Osteocyte (in vitro differentiated cells): ENCODE measurements at regions not wholly inside any gene's neighbourhood (a gene's known extent, or its start where the extent isn't known, plus 50 kb on each side); places are given as distances from the start of the nearest gene placed in this dataset.
"Not testable (repeated sequence)": the region's sequence is repeated elsewhere in the genome, so short reads cannot be mapped to it uniquely, and the experiment has no call there.

Source experiments
- DNase-seq: peaks from one replicate; pipeline ENCODE4 v3.0.0; 2021; ENCODE audit warnings: mixed read lengths; ENCODE audit not compliant: unreplicated experiment; ENCODE audit errors: extremely low spot score
- H3K27ac Mint-ChIP-seq: one replicate; pipeline ENCODE4 v1.8.0; 2021; ENCODE audit warnings: mild to moderate bottlenecking, mixed read lengths; ENCODE audit not compliant: unreplicated experiment
- H3K27me3 Mint-ChIP-seq: one replicate; pipeline ENCODE4 v1.8.0; 2021; ENCODE audit warnings: mixed read lengths; ENCODE audit not compliant: unreplicated experiment
- H3K36me3 Mint-ChIP-seq: one replicate; pipeline ENCODE4 v1.8.0; 2021; ENCODE audit warnings: mixed read lengths; ENCODE audit not compliant: unreplicated experiment
- H3K4me1 Mint-ChIP-seq: one replicate; pipeline ENCODE4 v1.8.0; 2021; ENCODE audit warnings: mixed read lengths; ENCODE audit not compliant: unreplicated experiment
- H3K4me3 Mint-ChIP-seq: one replicate; pipeline ENCODE4 v1.8.0; 2021; ENCODE audit warnings: mild to moderate bottlenecking, moderate library complexity, mixed read lengths; ENCODE audit not compliant: unreplicated experiment
- H3K9me3 Mint-ChIP-seq: one replicate; pipeline ENCODE4 v1.8.0; 2021; ENCODE audit warnings: mixed read lengths; ENCODE audit not compliant: unreplicated experiment
- CTCF ChIP-seq: fragments of 200-600 bp; sonication (generic); IDR thresholded peaks from 2 replicates; pipeline ENCODE4 v1.5.0; 2021; ENCODE audit warnings: antibody characterized with exemption, mild to moderate bottlenecking, moderate library complexity

- H3K4me1 Mint-ChIP-seq = no peaks in the 10 kb centered on the region
- H3K27me3 Mint-ChIP-seq = peaks cover 10% of the 10 kb centered on the region
These were observed 98.2 kb upstream of the IGLL5 start for GRCh38 chr22:22789233-22789921.

GRCh38 chr22:22789922-22790845, 97.4 kb upstream of the IGLL5 start:
- Mint-ChIP-seq H3K4me1 (no peaks in the 10 kb centered on the region), H3K4me3 (no peak overlapping the region), H3K36me3 (no peaks in the 10 kb centered on the region), H3K27ac (no peak overlapping the region), H3K9me3 (no peaks in the 10 kb centered on the region), H3K27me3 (peaks cover 2% of the 10 kb centered on the region)
- no peak for TF ChIP-seq CTCF
- DNase-seq = peak; percentile 57

More at GRCh38 chr22:22789233-22789921, 98.2 kb upstream of the IGLL5 start:
- no peaks in the 10 kb centered on the region for H3K9me3 Mint-ChIP-seq
- no peak overlapping the region for H3K4me3 Mint-ChIP-seq
- no peak for TF ChIP-seq CTCF
- DNase-seq = peak; percentile 60
- H3K27ac Mint-ChIP-seq = no peak overlapping the region
- no peaks in the 10 kb centered on the region for H3K36me3 Mint-ChIP-seq

GRCh38 chr22:22791438-22792181, 96.0 kb upstream of the IGLL5 start:
- Mint-ChIP-seq H3K4me3 (no peak overlapping the region), H3K9me3 (no peaks in the 10 kb centered on the region), H3K27me3 (peaks cover 2% of the 10 kb centered on the region), H3K27ac (no peak overlapping the region), H3K4me1 (no peaks in the 10 kb centered on the region), H3K36me3 (no peaks in the 10 kb centered on the region)
- DNase-seq = peak; percentile 46
- TF ChIP-seq CTCF = no peak

GRCh38 chr22:22792205-22792786, 95.3 kb upstream of the IGLL5 start:
- H3K36me3 Mint-ChIP-seq, H3K27ac Mint-ChIP-seq, H3K4me1 Mint-ChIP-seq, H3K4me3 Mint-ChIP-seq, H3K9me3 Mint-ChIP-seq, H3K27me3 Mint-ChIP-seq: not testable (repeated sequence)
- peak; percentile 79 for DNase-seq

GRCh38 chr22:22795639-22796038, 92.0 kb upstream of the IGLL5 start:
- not testable (repeated sequence) for H3K36me3 Mint-ChIP-seq, H3K4me3 Mint-ChIP-seq, DNase-seq, H3K9me3 Mint-ChIP-seq, H3K27me3 Mint-ChIP-seq, H3K4me1 Mint-ChIP-seq, H3K27ac Mint-ChIP-seq
